Peyer's patch (tissue), 4 donors: ENCODE measurements at regions not wholly inside any gene's neighbourhood (a gene's known extent, or its start where the extent isn't known, plus 50 kb on each side); places are given as distances from the start of the nearest gene placed in this dataset.
"Not testable (repeated sequence)": the region's sequence is repeated elsewhere in the genome, so short reads cannot be mapped to it uniquely, and the experiment has no call there.

Experiments used
- POLR2A ChIP-seq, 2 donors: fragments of 450-650 bp; IDR thresholded peaks; one replicate each; pipeline ENCODE4 v1.5.1; 2017; ENCODE audit warnings: antibody characterized with exemption in 2 of 2, mild to moderate bottlenecking in 2 of 2, moderate library complexity in 2 of 2
- TF ChIP-seq, protein P1 (sequence below), 6 experiments: fragments of 450-650 bp in 4 of 6; fragments of 200-600 bp in 2 of 6; sonication (generic) in 1 of 6; IDR thresholded peaks; one replicate each; pipeline ENCODE4 v1.5.1; 2017 to 2019; ENCODE audit warnings: antibody characterized with exemption in 6 of 6, mild to moderate bottlenecking in 3 of 6, moderate library complexity in 1 of 6

DNA sequence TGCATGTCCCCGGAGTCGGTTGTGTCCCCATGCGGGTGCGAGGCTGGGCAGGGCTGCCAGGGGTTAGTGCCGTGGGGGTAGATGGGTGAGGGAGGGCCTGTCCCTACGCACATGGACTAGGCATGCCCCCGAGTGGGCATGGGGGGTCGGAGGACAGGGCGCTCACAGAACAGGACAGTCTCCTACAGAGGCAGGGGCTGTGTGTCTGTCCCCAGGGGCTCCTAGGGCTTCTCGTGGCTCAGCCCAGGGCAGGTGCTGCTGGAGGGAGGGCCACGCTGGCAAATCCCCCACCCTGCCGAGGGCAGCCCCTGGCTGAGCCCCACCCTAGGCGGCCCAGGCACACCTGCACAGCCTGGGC lies 141.3 kb downstream of the TMEM121 start:
- not testable (repeated sequence) for TF ChIP-seq POLR2A (IDR thresholded peaks at IDR 0.05)
- TF ChIP-seq, protein P1, sequence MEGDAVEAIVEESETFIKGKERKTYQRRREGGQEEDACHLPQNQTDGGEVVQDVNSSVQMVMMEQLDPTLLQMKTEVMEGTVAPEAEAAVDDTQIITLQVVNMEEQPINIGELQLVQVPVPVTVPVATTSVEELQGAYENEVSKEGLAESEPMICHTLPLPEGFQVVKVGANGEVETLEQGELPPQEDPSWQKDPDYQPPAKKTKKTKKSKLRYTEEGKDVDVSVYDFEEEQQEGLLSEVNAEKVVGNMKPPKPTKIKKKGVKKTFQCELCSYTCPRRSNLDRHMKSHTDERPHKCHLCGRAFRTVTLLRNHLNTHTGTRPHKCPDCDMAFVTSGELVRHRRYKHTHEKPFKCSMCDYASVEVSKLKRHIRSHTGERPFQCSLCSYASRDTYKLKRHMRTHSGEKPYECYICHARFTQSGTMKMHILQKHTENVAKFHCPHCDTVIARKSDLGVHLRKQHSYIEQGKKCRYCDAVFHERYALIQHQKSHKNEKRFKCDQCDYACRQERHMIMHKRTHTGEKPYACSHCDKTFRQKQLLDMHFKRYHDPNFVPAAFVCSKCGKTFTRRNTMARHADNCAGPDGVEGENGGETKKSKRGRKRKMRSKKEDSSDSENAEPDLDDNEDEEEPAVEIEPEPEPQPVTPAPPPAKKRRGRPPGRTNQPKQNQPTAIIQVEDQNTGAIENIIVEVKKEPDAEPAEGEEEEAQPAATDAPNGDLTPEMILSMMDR (IDR thresholded peaks at IDR 0.05) = not testable (repeated sequence)
